ENCODE measurements at regions not wholly inside any gene's neighbourhood (a gene's known extent, or its start where the extent isn't known, plus 50 kb on each side); places are given as distances from the start of the nearest gene placed in this dataset.

DNA sequence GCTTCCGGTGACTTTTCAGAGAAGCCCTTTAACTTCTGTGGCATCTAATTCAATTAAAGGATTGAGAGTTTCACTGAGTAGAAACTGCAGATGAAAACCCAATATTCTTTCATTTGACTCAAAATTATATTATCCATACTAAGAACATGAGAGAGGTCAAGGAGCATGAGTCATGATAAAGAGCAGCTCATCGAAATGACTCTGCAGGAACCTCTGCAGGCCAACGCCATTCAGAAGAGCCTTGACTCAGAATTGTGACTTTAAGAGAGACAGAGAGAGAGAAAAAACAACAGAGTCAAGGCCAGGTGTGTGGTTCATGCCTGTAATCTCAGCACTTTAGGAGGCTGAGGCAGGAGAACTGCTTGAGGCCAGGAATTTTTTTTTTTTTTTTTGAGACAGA lies 417.2 kb upstream of the XYLT1 start:
- DNase-seq (ENCODE audit: insufficient read length, low spot score, missing footprints), result no peak
- Histone ChIP-seq H3K27me3 (ENCODE audit: insufficient read depth, low read length) (no peaks in the 10 kb centered on the region), H4K20me1 (ENCODE audit: insufficient read depth, low read length) (no peaks in the 10 kb centered on the region), H3K4me1 (ENCODE audit: insufficient read depth, low read length) (no peaks in the 10 kb centered on the region), H3K4me3 (ENCODE audit: insufficient read depth, low read length) (no peak overlapping the region), H3K36me3 (ENCODE audit: insufficient read depth, low read length) (no peaks in the 10 kb centered on the region), H3K79me2 (ENCODE audit: insufficient read depth, low read length) (no peaks in the 10 kb centered on the region), H3K27ac (ENCODE audit: low read depth, low read length) (no peak overlapping the region), H3K4me2 (ENCODE audit: insufficient read depth, low read length) (no peak overlapping the region), H2AFZ (ENCODE audit: low read length) (no peak overlapping the region), H3K9me3 (ENCODE audit: low read depth, low read length) (no peaks in the 10 kb centered on the region)
- TF ChIP-seq, protein P1, sequence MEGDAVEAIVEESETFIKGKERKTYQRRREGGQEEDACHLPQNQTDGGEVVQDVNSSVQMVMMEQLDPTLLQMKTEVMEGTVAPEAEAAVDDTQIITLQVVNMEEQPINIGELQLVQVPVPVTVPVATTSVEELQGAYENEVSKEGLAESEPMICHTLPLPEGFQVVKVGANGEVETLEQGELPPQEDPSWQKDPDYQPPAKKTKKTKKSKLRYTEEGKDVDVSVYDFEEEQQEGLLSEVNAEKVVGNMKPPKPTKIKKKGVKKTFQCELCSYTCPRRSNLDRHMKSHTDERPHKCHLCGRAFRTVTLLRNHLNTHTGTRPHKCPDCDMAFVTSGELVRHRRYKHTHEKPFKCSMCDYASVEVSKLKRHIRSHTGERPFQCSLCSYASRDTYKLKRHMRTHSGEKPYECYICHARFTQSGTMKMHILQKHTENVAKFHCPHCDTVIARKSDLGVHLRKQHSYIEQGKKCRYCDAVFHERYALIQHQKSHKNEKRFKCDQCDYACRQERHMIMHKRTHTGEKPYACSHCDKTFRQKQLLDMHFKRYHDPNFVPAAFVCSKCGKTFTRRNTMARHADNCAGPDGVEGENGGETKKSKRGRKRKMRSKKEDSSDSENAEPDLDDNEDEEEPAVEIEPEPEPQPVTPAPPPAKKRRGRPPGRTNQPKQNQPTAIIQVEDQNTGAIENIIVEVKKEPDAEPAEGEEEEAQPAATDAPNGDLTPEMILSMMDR (IDR thresholded peaks at IDR 0.05; ENCODE audit: extremely low read depth, low read depth, low read length), result no peak

DNA sequence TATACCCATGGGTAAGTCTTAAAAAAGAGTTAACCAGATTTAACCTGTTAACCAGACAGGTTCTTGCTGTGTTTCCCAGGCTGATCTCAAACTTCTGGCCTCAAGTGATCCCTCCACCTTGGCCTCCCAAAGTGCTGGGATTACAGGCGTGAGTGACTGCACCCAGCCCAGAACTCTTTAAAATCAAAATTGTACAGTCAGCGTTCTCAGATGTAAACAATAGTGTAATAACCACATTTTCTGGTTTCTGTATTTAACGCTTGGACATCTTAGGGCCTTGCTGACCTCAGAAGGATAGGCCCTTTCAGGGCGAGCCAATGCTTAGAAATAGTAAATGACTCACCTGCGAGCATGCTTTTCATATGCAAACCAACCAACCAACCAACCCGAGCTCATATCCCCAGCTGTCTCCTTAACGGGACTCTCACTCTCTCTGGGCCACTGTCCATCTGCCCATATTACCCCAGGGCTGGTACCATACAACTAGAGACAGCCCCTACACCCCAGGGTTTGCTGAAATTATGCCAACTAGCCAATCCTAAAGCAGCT lies 415.0 kb upstream of the XYLT1 start:
- Histone ChIP-seq H3K36me3 (ENCODE audit: insufficient read depth, low read length) (no peaks in the 10 kb centered on the region), H3K4me3 (ENCODE audit: insufficient read depth, low read length) (no peak overlapping the region), H3K4me1 (ENCODE audit: insufficient read depth, low read length) (no peaks in the 10 kb centered on the region), H4K20me1 (ENCODE audit: insufficient read depth, low read length) (no peaks in the 10 kb centered on the region), H3K27ac (ENCODE audit: low read depth, low read length) (no peak overlapping the region), H3K4me2 (ENCODE audit: insufficient read depth, low read length) (no peak overlapping the region), H2AFZ (ENCODE audit: low read length) (no peak overlapping the region), H3K79me2 (ENCODE audit: insufficient read depth, low read length) (no peaks in the 10 kb centered on the region), H3K27me3 (ENCODE audit: insufficient read depth, low read length) (no peaks in the 10 kb centered on the region), H3K9me3 (ENCODE audit: low read depth, low read length) (no peaks in the 10 kb centered on the region)
- TF ChIP-seq, protein P1 (IDR thresholded peaks at IDR 0.05; ENCODE audit: extremely low read depth, low read depth, low read length), result no peak
- DNase-seq (ENCODE audit: insufficient read length, low spot score, missing footprints), result no peak

DNA sequence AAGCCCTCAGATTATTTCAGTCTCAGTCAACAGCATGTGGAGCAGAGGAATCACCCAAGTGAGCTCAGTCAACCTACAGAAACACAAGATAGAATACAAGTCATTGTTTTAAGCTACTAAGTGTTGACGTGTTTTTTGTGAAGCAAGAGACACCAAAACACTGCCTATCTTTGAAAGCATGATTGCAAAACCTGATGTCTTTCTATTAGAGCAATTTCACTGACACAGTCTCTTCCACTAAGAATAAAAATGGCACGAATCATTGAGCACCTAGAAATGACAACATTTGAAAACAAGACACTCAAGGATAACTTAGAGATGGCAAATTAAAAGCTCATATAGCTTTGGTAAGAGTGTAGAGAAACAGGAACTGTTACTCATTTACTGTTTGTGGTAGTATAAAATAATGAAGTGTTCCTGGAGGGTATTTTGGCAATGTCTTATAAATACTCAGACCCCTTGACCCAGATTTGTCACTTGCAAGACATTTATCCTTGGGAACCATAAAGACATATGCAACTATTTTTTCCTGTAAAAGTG lies 407.1 kb upstream of the XYLT1 start:
- no peak overlapping the region for H2AFZ ChIP-seq (ENCODE audit: low read length)
- H4K20me1 ChIP-seq (ENCODE audit: insufficient read depth, low read length), result no peaks in the 10 kb centered on the region
- H3K36me3 ChIP-seq (ENCODE audit: insufficient read depth, low read length), result no peaks in the 10 kb centered on the region
- TF ChIP-seq, protein P1 (IDR thresholded peaks at IDR 0.05; ENCODE audit: extremely low read depth, low read depth, low read length), result no peak
- no peaks in the 10 kb centered on the region for H3K9me3 ChIP-seq (ENCODE audit: low read depth, low read length)
- no peak overlapping the region for H3K27ac ChIP-seq (ENCODE audit: low read depth, low read length)
- H3K79me2 ChIP-seq (ENCODE audit: insufficient read depth, low read length), result no peaks in the 10 kb centered on the region
- H3K4me1 ChIP-seq (ENCODE audit: insufficient read depth, low read length), result no peaks in the 10 kb centered on the region
- DNase-seq (ENCODE audit: insufficient read length, low spot score, missing footprints), result no peak
- no peak overlapping the region for H3K4me3 ChIP-seq (ENCODE audit: insufficient read depth, low read length)
- H3K4me2 ChIP-seq (ENCODE audit: insufficient read depth, low read length), result no peak overlapping the region
- H3K27me3 ChIP-seq (ENCODE audit: insufficient read depth, low read length), result no peaks in the 10 kb centered on the region

DNA sequence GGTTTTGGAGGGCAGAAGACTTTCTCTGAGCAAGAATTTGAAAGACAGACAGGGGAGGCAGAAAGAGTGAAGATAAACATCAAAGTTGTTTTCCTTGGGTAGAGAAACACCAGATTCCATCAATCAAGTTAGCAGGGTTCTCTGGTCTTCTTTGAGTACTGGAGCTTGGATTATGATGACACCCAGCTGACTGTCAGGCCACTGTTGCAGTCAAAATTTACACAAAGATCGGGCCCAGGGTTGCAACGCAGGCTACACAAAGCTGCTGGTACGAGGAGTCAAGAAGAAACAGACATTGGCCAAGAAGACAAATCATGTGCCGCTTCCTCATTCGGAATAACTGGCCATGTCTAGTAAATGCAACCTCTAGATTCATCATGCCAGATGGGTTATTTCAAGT lies 396.2 kb upstream of the XYLT1 start:
- TF ChIP-seq, protein P1 (IDR thresholded peaks at IDR 0.05; ENCODE audit: extremely low read depth, low read depth, low read length), result no peak
- Histone ChIP-seq H3K4me2 (ENCODE audit: insufficient read depth, low read length) (no peak overlapping the region), H3K36me3 (ENCODE audit: insufficient read depth, low read length) (no peaks in the 10 kb centered on the region), H3K4me3 (ENCODE audit: insufficient read depth, low read length) (no peak overlapping the region), H3K4me1 (ENCODE audit: insufficient read depth, low read length) (no peaks in the 10 kb centered on the region), H3K27me3 (ENCODE audit: insufficient read depth, low read length) (no peaks in the 10 kb centered on the region), H3K9me3 (ENCODE audit: low read depth, low read length) (no peaks in the 10 kb centered on the region), H4K20me1 (ENCODE audit: insufficient read depth, low read length) (no peaks in the 10 kb centered on the region), H3K27ac (ENCODE audit: low read depth, low read length) (no peak overlapping the region), H3K79me2 (ENCODE audit: insufficient read depth, low read length) (no peaks in the 10 kb centered on the region), H2AFZ (ENCODE audit: low read length) (no peak overlapping the region)
- DNase-seq (ENCODE audit: insufficient read length, low spot score, missing footprints), result no peak

All from osteoblast (primary cell).